GM12864 (cell line): ENCODE measurements at regions not wholly inside any gene's neighbourhood (a gene's known extent, or its start where the extent isn't known, plus 50 kb on each side); places are given as distances from the start of the nearest gene placed in this dataset.

Experiments
- DNase-seq: peaks from one replicate; pipeline ENCODE4 v3.0.0-alpha.2; 2011; ENCODE audit warnings: low read depth
- H3K4me3 ChIP-seq: 2 replicates; pipeline ENCODE4 v1.5.1; 2011; ENCODE audit warnings: mild to moderate bottlenecking, low read depth, low read length, control low read depth
- CTCF ChIP-seq: IDR thresholded peaks from 2 replicates; pipeline ENCODE4 v1.5.1; 2011; ENCODE audit warnings: low read depth, mild to moderate bottlenecking, moderate library complexity, low read length, control low read depth, inconsistent platforms; ENCODE audit errors: missing control alignments

- TF ChIP-seq CTCF = peak; percentile 38
- DNase-seq = no peak
- H3K4me3 ChIP-seq = no peak overlapping the region
Observed at GRCh38 chr3:35946121-35946853, 307.0 kb downstream of the ARPP21 start.

- no peak for DNase-seq
- no peak overlapping the region for H3K4me3 ChIP-seq
- TF ChIP-seq CTCF = peak; percentile 4
Observed at GRCh38 chr3:35946854-35947515, 307.7 kb downstream of the ARPP21 start.

GRCh38 chr3:35950021-35950420 lies 310.7 kb downstream of the ARPP21 start:
- DNase-seq = no peak
- H3K4me3 ChIP-seq = no peak overlapping the region
- no peak for TF ChIP-seq CTCF

GRCh38 chr3:35954413-35954812 lies 315.1 kb downstream of the ARPP21 start:
- TF ChIP-seq CTCF = no peak
- H3K4me3 ChIP-seq = no peak overlapping the region
- DNase-seq = no peak

- no peak overlapping the region for H3K4me3 ChIP-seq
- no peak for DNase-seq
- peak; percentile 31 for TF ChIP-seq CTCF
Observed at GRCh38 chr3:35965908-35966307, 326.6 kb downstream of the ARPP21 start.

GRCh38 chr3:35966629-35967464 lies 327.5 kb downstream of the ARPP21 start:
- no peak overlapping the region for H3K4me3 ChIP-seq
- no peak for DNase-seq
- TF ChIP-seq CTCF = no peak
